Neural cell (in vitro differentiated cells): ENCODE measurements at regions not wholly inside any gene's neighbourhood (a gene's known extent, or its start where the extent isn't known, plus 50 kb on each side); places are given as distances from the start of the nearest gene placed in this dataset.

Experiments used
- H2AFZ ChIP-seq: fragments of 200-600, 300-800 bp; sonication (generic), shearing (Covaris generic); 2 replicates; pipeline ENCODE4 v1.6.0; 2014; ENCODE audit warnings: low read depth, mild to moderate bottlenecking, antibody characterized with exemption, low read length, moderate library complexity
- H3F3A ChIP-seq: fragments of 200-600 bp; shearing (Covaris generic); 2 replicates; pipeline ENCODE4 v1.6.1; 2016; ENCODE audit warnings: mild to moderate bottlenecking, moderate library complexity, mixed read lengths, antibody characterized with exemption, low read length; ENCODE audit not compliant: insufficient read depth, poor library complexity, severe bottlenecking
- H3K27ac ChIP-seq: fragments of 200-600, 300-800 bp; sonication (generic), shearing (Covaris generic); 2 replicates; pipeline ENCODE4 v1.5.1; 2014; ENCODE audit warnings: mild to moderate bottlenecking, low read length, moderate library complexity
- H3K27me3 ChIP-seq: fragments of 300-800, 200-600 bp; sonication (generic), shearing (Covaris generic); 2 replicates; pipeline ENCODE4 v1.6.0; 2014; ENCODE audit warnings: mild to moderate bottlenecking, low read depth, low read length, moderate library complexity; ENCODE audit not compliant: insufficient read depth
- H3K36me3 ChIP-seq: fragments of 300-800, 200-600 bp; sonication (generic), shearing (Covaris generic); 2 replicates; pipeline ENCODE4 v1.5.1; 2014; ENCODE audit warnings: mild to moderate bottlenecking, antibody characterized with exemption, low read length, moderate library complexity; ENCODE audit not compliant: insufficient read depth
- H3K4me2 ChIP-seq: fragments of 300-800, 200-600 bp; sonication (generic), shearing (Covaris generic); 2 replicates; pipeline ENCODE4 v1.6.0; 2014; ENCODE audit warnings: mild to moderate bottlenecking, low read length
- H3K4me3 ChIP-seq: fragments of 300-800, 200-600 bp; sonication (generic), shearing (Covaris generic); 2 replicates; pipeline ENCODE4 v1.5.1; 2014; ENCODE audit warnings: mild to moderate bottlenecking, low read length, moderate library complexity
- H3K79me2 ChIP-seq: fragments of 200-600 bp; shearing (Covaris generic); replicated peaks from 2 replicates; pipeline ENCODE4 v1.6.0; 2014; ENCODE audit warnings: mild to moderate bottlenecking, low read length, moderate library complexity; ENCODE audit not compliant: insufficient read depth
- H3K9ac ChIP-seq: fragments of 300-800, 200-600 bp; sonication (generic), shearing (Covaris generic); 2 replicates; pipeline ENCODE4 v1.6.1; 2016; ENCODE audit warnings: mild to moderate bottlenecking, low read length, mixed read lengths
- H3K9me2 ChIP-seq: fragments of 200-600 bp; shearing (Covaris generic); 2 replicates; pipeline ENCODE4 v1.6.1; 2016; ENCODE audit warnings: mild to moderate bottlenecking, low read length, mixed read lengths; ENCODE audit not compliant: insufficient read depth
- H3K9me3 ChIP-seq: fragments of 200-600, 300-800 bp; sonication (generic), shearing (Covaris generic); 2 replicates; pipeline ENCODE4 v1.6.1; 2016; ENCODE audit warnings: mild to moderate bottlenecking, mixed run types, low read length, moderate library complexity, mixed read lengths
- H4K20me1 ChIP-seq: fragments of 200-600 bp; shearing (Covaris generic); 2 replicates; pipeline ENCODE4 v1.6.1; 2016; ENCODE audit warnings: mild to moderate bottlenecking, mixed run types; ENCODE audit not compliant: insufficient read depth
- EP300 ChIP-seq: fragments of 450-650 bp; conservative IDR thresholded peaks from 2 replicates; pipeline ENCODE4 v1.6.1; 2014; ENCODE audit warnings: antibody characterized with exemption, mild to moderate bottlenecking, moderate library complexity; ENCODE audit not compliant: poor library complexity, severe bottlenecking
- EZH2 ChIP-seq: fragments of 200-600, 300-800 bp; shearing (Covaris generic), sonication (generic); IDR thresholded peaks from 2 replicates; pipeline ENCODE4 v1.6.1; 2014; ENCODE audit warnings: antibody characterized with exemption, low read length, borderline replicate concordance, mild to moderate bottlenecking; ENCODE audit not compliant: insufficient read depth, poor library complexity, severe bottlenecking
- MXI1 ChIP-seq: fragments of 450-650 bp; conservative IDR thresholded peaks from 2 replicates; pipeline ENCODE4 v1.6.1; 2014; ENCODE audit warnings: antibody characterized with exemption, mild to moderate bottlenecking; ENCODE audit not compliant: poor library complexity, severe bottlenecking
- POLR2AphosphoS5 ChIP-seq: IDR thresholded peaks from 2 replicates; pipeline ENCODE4 v1.6.1; 2012
- RAD21 ChIP-seq: fragments of 450-650 bp; conservative IDR thresholded peaks from 2 replicates; pipeline ENCODE4 v1.6.1; 2014; ENCODE audit warnings: antibody characterized with exemption, mild to moderate bottlenecking, moderate library complexity
- SMC3 ChIP-seq: fragments of 450-650 bp; conservative IDR thresholded peaks from 2 replicates; pipeline ENCODE4 v1.6.1; 2014; ENCODE audit warnings: antibody characterized with exemption, mild to moderate bottlenecking, moderate library complexity; ENCODE audit not compliant: poor library complexity
- TAF1 ChIP-seq: IDR thresholded peaks from 2 replicates; pipeline ENCODE4 v1.6.1; 2012; ENCODE audit warnings: low read depth
- TF ChIP-seq, protein P1 (sequence below): IDR thresholded peaks from 2 replicates; pipeline ENCODE4 v1.6.1; 2012; ENCODE audit warnings: borderline replicate concordance
- TF ChIP-seq, protein P2 (sequence below): fragments of 450-650 bp; IDR thresholded peaks from 2 replicates; pipeline ENCODE4 v1.5.1; 2014; ENCODE audit warnings: antibody characterized with exemption, mild to moderate bottlenecking, moderate library complexity; ENCODE audit not compliant: poor library complexity, severe bottlenecking

- H3K79me2 ChIP-seq: no peaks in the 10 kb centered on the region
- no peaks in the 10 kb centered on the region for H3K9me2 ChIP-seq
- H3K9ac ChIP-seq: no peak overlapping the region
- no peaks in the 10 kb centered on the region for H3K27me3 ChIP-seq
- H2AFZ ChIP-seq: no peak overlapping the region
- no peak overlapping the region for H3K4me3 ChIP-seq
- TF ChIP-seq MXI1: no peak
- TF ChIP-seq EZH2: no peak
- TF ChIP-seq EP300: no peak
- no peak for TF ChIP-seq POLR2AphosphoS5
- no peak for TF ChIP-seq TAF1
- TF ChIP-seq, protein P1, sequence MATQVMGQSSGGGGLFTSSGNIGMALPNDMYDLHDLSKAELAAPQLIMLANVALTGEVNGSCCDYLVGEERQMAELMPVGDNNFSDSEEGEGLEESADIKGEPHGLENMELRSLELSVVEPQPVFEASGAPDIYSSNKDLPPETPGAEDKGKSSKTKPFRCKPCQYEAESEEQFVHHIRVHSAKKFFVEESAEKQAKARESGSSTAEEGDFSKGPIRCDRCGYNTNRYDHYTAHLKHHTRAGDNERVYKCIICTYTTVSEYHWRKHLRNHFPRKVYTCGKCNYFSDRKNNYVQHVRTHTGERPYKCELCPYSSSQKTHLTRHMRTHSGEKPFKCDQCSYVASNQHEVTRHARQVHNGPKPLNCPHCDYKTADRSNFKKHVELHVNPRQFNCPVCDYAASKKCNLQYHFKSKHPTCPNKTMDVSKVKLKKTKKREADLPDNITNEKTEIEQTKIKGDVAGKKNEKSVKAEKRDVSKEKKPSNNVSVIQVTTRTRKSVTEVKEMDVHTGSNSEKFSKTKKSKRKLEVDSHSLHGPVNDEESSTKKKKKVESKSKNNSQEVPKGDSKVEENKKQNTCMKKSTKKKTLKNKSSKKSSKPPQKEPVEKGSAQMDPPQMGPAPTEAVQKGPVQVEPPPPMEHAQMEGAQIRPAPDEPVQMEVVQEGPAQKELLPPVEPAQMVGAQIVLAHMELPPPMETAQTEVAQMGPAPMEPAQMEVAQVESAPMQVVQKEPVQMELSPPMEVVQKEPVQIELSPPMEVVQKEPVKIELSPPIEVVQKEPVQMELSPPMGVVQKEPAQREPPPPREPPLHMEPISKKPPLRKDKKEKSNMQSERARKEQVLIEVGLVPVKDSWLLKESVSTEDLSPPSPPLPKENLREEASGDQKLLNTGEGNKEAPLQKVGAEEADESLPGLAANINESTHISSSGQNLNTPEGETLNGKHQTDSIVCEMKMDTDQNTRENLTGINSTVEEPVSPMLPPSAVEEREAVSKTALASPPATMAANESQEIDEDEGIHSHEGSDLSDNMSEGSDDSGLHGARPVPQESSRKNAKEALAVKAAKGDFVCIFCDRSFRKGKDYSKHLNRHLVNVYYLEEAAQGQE: no peak
- no peak for TF ChIP-seq RAD21
- TF ChIP-seq SMC3: no peak
- TF ChIP-seq, protein P2, sequence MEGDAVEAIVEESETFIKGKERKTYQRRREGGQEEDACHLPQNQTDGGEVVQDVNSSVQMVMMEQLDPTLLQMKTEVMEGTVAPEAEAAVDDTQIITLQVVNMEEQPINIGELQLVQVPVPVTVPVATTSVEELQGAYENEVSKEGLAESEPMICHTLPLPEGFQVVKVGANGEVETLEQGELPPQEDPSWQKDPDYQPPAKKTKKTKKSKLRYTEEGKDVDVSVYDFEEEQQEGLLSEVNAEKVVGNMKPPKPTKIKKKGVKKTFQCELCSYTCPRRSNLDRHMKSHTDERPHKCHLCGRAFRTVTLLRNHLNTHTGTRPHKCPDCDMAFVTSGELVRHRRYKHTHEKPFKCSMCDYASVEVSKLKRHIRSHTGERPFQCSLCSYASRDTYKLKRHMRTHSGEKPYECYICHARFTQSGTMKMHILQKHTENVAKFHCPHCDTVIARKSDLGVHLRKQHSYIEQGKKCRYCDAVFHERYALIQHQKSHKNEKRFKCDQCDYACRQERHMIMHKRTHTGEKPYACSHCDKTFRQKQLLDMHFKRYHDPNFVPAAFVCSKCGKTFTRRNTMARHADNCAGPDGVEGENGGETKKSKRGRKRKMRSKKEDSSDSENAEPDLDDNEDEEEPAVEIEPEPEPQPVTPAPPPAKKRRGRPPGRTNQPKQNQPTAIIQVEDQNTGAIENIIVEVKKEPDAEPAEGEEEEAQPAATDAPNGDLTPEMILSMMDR: no peak
- H3K27ac ChIP-seq: no peak overlapping the region
- no peaks in the 10 kb centered on the region for H4K20me1 ChIP-seq
- no peaks in the 10 kb centered on the region for H3F3A ChIP-seq
- no peaks in the 10 kb centered on the region for H3K36me3 ChIP-seq
- H3K4me2 ChIP-seq: no peak overlapping the region
- H3K9me3 ChIP-seq: no peaks in the 10 kb centered on the region
Observed at GRCh38 chr6:169833258-169833794, 81.9 kb downstream of the ERMARD start.

GRCh38 chr6:169832247-169832948, 81.0 kb downstream of the ERMARD start:
- Histone ChIP-seq H3F3A (no peaks in the 10 kb centered on the region), H2AFZ (no peak overlapping the region), H3K36me3 (no peaks in the 10 kb centered on the region), H3K27ac (no peak overlapping the region), H3K9me2 (no peaks in the 10 kb centered on the region), H3K27me3 (no peaks in the 10 kb centered on the region), H4K20me1 (no peaks in the 10 kb centered on the region), H3K79me2 (no peaks in the 10 kb centered on the region), H3K4me2 (no peak overlapping the region), H3K9me3 (no peaks in the 10 kb centered on the region), H3K4me3 (no peak overlapping the region), H3K9ac (no peak overlapping the region)
- TF ChIP-seq, protein P1: no peak
- TF ChIP-seq TAF1 (no peak), RAD21 (no peak), POLR2AphosphoS5 (no peak), EZH2 (no peak), MXI1 (no peak), EP300 (no peak), SMC3 (no peak)
- TF ChIP-seq, protein P2: no peak
